ENCODE measurements at regions not wholly inside any gene's neighbourhood (a gene's known extent, or its start where the extent isn't known, plus 50 kb on each side); places are given as distances from the start of the nearest gene placed in this dataset.

DNA sequence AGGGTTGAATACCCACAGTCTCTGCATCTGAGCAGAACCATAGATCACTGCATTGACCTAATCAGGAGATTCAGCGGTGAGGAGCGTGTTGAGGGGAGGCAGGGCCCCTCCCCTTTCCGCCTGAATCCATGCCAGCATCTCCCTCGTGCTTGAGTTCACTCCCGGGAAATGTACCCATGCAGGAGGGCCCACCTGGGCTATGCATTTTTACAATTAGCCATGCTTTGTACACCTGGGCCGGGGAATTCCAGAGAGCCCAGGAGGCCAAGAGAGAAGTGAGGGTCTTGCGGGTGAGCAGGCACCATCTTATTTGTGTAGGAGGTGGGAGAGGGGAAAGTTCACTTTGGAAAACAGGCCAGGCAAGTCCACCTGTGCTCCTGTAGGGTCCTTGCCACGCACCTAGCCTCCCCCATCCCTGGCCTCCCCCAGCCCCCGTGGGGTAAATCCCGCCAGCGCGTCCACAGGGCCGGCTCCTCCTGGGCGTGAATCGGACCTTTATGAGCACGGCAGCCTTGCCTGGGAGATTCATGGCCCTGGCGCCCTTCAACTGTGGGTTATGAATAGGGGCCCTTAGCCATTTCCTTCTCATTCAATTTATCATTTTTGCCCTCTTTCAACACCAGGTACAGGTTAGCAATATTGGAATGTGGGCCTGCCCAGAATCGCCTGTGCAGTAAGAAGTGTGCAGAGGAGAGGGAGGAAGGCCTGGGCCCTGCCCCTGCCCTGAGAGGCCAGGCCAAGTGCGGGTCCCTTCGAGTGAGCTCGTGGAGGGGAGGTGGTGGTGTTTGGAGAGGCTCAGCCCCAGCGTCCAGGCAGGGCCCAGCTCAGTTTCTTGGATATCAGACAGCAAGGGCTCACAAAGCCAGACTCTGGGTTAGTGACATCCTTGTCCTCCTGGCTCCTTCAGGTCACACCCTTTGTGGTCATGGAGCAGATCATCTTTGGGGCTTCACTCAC is 84.4 kb upstream of the ACTRT2 start:
- no peak for DNase-seq

DNA sequence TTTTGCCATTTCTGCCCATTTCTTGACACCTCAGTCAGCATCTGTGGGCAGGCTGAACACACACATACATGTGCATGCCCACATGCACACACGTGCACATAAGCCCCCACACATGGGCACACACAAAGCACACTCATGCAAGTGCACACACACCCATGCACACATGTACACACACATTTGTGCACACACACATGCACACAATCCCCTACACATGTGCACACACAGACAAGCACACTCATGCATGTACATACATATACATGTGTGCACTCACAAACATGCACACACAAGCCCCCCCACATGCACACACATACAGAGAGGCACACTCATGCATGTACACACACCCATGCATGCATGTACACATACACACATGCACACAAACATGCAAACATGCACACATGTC is 83.5 kb upstream of the ACTRT2 start:
- no peak for DNase-seq

DNA sequence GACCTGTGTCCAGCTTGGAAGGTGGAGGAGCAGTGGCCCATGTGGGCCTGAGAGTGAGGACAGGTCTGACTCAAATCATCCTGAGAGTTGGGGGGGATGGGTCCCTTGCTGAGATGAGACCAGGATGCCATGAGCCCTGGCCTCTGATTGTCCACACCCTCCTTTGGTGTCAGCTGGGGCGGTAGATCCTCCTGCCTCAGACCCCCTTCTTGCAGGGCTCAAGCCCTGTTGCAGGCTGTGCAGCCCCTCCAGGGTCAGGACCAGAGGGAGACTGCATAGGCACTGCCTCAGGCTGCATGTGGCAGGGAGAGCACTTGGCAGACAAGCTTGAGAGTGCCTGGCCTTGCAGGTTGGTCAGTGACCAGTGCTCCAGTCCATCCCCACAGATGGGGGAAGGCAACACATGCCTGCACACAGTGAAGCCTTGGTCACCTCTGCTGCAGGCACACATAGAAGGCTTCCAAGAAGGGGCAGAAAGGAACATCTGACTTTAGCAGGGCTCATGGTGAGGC is 82.2 kb upstream of the ACTRT2 start:
- no peak for DNase-seq

DNA sequence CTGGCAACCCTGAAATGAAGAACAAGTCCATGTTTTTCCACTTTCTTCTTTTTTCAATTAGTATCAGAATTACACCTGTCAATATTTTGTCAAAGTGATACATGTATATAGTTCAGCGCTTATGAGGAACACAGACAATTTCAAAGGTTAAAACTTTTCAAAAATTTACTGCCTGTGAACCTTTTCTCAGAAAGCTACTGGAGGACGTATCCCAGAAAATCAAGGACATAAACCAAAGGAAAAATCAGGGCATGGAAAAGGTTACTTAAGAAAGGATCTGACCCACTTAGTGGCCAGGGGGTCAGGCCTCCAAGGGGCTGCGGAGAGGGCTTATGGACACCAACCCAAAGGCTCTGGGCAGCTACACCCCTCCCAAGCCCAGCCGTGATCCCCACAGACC is 81.1 kb upstream of the ACTRT2 start:
- DNase-seq: no peak

DNA sequence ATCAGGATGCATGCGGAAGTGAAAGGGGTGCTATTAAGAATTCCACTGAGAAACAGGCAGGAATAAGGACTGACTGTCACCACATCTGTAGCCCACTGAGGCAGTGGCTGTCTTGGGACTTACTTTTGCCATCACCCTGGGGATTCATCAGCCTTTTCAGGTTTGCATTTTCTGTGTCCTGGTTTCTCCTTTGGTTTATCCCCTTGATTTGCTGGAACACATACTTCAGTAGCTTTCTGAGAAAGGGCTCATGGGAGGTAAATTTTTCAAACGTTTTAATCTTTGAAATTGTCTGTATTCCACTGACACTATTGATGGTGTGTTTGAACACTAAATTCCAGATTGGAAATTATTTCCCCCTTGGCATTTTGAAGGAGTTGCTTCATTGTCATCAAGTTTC is 80.2 kb upstream of the ACTRT2 start:
- no peak for DNase-seq

DNA sequence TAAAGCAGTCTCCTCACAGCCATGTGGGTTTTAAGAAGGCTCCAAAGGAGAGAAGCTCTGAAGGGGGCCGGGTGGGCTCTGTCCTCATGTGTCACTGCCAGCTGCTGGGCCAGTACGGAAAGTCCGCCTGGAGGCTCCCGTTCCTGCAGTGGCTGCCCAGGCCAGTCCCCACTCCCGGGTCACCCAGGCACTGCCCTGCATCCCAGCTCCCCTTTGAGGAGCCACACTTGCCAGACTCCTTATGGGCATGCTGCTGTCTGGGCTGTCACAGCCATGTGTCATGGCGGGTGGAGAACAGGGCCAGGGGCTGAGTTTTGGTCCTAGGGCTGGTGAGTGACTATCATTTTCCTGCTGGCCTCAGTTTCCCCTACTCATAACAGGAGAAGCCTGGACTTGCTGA is 79.4 kb upstream of the ACTRT2 start:
- DNase-seq: no peak

DNA sequence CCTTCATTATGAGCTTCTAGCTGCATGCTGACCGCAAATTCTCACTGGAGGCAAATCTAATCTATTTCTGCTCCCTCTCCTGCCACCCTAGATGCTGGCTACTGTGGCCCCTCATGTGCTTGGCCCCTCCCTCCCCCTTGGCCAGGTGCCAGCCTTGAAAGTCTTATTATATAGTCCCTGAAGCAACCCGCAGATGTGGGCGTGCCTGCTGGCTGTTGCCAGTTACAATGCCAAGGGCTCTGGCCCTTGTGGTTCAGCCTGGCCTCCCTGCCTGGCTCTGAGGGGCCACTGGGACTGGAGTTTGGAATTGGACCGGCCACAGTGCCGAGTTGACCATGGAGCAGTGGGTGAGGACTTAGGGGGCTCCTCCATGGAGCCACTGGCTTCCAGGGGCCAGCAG is 78.9 kb upstream of the ACTRT2 start:
- no peak for DNase-seq

DNA sequence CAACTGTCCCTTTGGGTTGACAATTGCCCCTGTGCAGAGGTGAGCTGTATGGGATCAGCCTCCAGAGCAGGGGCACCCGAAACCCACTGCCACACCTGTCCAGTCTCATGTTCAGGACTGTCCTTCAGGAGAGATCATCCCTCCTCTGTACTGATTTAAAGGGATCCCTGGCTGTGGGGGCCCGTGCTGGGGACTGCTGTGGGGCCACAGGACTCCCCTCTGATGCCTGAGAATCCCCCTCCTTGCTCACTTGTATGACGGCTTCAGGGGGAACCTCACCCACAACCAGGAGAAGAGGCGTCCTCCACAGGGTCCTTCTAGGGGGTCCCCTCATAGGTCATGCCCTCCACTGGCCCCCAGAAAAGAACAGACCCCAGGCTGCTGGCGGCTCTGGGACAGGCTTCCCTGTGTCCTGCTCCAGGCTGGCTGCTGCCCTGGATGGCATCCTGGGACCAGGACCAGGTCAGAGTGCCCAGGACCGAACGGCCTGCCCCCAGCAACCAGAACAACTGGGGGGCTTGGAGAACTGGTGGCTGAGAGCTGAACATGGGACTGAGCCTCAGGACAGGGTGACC is 77.5 kb upstream of the ACTRT2 start:
- no peak for DNase-seq

DNA sequence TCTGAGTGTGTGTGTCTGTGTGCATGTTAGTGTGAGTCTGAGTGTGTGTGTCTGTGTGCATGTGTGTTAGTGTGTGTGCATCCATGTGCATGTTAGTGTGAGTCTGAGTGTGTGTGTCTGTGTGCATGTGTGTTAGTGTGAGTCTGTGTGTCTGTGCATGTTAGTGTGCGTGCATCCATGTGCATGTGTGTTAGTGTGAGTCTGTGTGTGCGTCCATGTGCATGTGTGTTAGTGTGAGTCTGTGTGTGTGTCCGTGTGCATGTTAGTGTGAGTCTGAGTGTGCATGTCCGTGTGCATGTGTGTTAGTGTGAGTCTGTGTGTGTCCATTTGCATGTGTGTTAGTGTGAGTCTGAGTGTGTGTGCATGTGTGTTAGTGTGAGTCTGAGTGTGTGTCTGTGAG is 76.6 kb upstream of the ACTRT2 start:
- DNase-seq: no peak

DNA sequence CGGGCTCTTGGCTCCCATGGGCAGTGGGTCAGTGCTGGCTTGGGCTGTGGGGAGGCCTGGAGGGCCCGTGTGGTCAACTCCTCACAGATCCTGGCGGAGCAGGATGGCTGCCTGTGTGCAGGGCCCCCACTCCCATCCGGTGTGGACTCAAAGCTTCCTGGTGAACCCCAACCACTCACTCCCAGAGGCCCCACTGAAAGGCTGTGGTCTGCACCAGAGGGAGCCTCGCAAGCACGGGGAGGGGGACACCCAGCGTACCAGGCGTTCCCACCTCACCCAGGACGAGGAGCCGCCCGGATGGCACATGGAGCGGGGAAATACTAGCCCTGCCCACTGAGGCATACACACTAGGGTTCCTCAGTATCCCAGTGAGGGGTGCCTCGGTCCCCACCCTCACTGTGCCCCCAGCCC is 75.4 kb upstream of the ACTRT2 start:
- DNase-seq: no peak

DNA sequence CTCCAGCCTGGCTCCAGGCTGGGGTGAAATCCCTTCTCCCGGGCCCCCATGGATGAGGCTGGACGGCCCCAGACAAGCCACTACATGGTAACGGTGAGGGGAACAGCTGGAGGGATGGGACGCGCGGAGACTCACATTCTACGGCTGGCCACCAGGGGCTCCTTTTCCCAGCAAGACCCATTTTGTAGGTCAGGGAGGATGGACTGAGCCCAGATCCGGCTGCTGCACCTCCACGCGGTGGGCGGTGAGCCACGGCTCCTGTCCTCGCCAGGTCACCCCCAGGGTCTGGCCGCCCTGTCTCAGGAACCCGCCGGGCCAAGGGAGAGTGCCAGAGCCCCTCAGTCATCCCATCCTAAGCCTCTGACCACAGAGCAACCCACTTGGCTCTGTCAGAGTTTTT is 75.0 kb upstream of the ACTRT2 start:
- no peak for DNase-seq

DNA sequence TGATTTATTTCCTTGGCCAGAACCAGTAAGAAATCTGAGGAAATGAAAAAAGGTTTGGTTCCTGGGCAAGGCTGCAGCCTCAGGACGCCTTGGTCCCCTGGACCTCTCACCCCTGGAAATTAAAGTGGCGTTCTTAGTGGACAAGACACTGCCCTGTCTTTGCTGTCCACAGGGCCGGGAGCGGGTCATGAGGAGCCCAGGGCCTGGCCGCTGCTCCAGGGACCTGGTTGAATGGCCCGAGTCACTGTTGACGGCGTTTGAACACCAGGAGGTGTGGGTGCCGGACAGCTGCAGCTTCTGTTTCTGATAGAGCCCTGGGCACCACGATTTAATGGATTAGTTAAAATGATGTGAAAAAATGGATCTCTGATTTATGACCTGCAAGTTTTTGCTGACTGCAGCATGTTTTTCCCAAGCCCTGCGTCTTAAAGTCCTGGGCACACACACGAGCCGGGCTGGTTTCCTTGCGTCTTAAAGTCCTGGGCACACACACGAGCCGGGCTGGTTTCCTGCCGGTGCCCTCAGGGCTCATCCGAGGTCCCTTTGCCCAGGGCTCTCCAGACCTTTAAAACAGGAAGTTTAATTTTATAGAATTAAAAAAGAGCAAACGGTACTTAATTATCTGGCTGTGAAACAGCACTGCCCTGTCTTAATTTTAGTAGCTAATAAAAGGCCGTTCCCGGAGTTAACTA is 74.1 kb upstream of the ACTRT2 start:
- DNase-seq: no peak

DNA sequence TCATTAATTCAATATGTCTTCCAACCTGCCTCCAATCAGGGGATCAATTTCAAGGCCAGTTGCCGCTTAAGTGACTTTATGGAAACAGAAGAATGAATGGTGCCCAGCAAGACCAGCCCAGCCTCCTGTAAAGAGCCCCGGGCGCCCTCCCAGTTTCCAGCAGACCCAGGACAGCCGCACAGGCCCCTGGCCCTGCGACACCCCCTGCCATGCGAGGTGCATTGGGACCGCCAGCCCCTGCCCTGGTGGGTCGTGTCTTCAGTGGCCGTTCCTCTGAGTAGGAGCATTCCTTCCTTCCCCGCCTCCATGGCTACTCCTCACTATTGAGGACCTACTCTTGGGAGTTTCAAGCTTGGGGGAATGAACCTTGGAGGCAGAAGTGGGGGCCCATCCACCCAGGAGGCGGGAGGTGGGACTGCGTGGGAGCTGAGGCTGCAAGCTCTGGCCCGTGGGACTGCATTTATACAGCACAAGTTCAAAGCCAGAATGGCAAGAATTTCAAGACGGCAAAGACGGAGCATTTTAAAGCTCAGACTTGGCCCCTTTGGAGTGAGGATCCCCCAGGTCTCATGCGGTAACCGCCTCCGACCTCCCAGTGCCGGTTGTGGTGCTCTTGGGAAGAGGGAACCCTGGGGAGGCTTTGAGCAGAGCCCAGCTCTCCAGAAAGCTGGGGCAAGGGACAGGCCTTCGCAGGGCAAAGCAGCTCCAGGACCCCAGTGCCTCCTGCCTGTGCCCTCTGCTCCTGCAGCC is 73.1 kb upstream of the ACTRT2 start:
- DNase-seq: no peak

DNA sequence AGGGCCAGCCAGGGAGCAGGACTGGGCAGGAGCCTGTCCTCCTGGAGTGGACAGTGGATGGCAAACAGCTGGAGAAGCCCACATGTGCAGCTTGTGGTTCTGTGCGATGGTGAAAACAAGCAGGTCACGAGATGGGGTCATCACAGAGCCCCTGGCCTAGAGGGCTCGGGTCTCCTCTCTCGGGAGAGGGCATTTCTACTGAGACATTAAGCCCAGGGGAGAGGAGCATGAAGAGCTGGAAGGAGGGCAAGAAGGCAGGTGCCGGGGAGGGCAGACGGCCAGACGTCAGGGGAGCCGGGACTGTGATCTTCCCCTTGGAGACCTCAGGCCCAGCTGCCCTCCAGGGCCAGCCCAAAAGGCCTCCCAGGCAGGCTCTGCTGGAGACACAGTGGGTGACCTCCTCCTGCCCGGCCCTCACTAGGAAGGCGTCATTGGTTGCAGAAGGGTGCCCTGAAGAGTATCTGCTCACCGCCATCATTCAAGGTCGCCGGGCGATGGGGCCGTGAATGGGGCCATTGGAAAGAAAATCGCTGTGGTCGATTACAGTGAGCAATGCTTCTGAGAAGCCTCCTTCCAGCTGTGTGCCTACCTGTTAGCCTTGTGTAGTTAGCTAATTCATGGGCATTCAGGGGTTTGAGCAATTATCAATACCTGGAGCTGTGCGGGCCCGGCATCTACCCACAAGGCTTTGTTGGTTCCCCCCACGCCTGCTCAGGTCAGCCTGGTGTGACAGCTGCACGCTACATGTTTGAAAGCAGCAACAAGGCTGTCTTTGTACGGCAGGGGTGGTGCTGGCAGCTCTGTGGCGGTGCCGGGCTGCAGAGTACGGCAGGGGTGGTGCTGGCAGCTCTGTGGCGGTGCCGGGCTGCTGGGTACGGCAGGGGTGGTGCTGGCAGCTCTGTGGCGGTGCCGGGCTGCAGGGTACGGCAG is 72.3 kb upstream of the ACTRT2 start:
- no peak for DNase-seq

DNA sequence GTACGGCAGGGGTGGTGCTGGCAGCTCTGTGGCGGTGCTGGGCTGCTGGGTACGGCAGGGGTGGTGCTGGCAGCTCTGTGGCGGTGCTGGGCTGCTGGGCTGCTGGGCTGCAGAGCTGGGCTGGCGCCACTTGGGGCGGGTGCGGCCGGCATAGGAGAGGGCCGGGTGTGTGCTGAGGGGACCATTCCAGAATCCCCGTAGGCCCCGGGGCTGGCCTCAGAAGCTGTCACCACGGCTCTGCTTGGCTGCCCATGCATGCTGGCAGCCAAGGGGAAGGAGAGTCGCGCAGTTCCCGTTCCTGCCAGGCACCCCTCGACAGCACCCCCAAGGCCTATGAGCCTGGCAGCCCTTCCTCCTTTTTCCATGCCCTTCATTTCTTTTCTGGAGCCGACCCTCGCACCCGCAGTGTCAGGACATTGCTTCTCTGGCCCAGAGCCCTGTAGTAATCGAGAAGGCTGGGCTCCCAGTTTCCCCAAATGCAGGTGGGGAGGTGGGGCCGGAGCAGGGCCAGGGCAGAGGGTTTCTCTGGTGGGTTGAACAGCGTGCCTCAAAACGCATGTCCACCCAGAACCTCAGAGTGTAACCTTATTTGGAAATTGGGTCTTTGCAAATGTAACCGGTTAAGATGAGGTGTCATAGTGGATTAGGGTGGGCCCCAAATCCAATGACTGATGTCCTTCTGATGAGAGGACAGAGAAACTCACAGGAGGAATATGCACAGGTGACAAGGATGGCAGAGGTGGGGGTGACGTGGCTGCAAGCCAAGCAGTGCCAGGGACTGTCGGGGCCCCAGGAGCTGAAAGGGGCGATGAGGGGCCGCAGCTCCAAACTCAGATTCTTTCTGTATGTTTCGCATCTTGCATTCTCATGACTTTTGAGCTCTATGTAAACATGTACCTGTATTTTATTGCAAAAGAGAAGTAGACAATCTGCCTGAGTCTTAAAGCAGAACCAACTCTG is 71.0 kb upstream of the ACTRT2 start:
- no peak for DNase-seq

DNA sequence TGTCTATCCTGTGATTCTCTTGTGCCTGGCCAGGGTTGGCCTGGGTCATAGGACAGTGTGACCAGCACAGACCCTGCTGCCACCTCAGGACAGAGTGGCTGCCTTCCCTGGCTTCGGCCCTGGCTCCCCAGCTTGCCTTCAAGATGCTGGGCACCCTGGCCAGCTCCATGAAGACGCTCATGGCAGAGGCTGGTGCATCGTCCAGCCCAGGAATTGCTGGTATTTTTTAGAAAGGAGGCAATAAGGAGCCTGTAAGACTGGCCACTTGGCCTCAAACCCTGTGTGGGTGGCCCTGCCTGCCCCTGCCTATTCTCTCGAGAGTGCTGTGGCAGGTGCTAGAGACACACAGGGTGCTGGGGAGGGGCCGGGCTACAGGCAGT is 70.4 kb upstream of the ACTRT2 start:
- no peak for DNase-seq

DNA sequence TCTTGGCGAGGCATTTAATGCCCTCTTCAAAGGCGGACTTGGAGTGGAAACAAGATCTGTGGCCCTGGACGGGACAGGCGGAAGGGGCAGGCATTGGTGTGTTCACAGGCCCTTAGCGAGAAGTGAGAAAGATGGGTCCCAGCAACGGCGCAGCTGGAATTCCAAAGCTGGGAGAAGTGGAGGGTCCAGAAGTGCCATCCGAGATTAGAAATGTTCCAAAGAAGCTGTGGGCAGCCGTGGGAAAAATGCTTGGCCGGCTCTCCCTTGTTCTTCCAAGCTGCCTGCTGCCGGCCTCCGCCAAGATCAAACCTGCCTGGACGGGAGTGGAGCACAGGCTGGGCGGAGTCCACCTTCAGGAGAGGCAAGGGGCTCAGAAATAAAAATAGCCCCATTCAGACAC is 69.4 kb upstream of the ACTRT2 start:
- DNase-seq: no peak

DNA sequence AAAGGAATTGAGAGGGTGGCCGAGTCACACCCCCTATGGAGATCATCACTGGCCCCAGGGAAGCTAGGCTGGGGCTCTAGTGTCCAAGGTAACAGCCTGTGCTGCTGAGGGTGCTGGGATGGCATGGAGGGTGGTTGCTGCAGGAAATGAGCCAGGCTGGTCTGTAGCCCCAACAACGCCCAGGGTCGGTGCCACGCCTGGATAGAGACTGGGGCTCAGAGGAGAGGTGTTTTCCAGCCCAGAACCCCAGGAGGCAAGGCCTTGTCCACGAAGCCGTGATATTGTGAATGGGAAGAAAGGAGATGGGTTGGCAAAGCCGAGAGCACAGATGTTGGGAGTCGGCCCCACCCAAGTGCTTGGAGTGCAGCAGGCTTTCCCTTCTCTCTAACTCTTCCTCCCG is 68.9 kb upstream of the ACTRT2 start:
- DNase-seq: no peak

DNA sequence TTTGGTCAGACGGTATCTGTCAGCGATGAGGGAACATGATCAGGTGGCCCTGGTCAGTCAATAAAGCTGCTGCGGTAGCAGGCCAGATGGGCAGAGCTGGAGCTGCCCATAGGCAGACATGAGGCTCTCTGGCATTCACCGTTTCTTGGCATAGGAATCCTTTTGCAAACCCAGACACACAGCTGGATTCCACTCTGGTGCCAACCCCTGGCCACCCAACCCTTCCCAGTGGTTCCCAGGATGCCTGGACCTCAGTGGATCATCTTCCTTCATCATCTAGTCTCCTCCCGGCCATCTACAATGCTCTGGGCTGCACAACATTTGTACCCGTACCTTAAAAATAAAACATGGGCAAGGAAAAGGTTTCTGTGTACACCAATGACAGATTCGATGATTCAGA is 68.3 kb upstream of the ACTRT2 start:
- no peak for DNase-seq

DNA sequence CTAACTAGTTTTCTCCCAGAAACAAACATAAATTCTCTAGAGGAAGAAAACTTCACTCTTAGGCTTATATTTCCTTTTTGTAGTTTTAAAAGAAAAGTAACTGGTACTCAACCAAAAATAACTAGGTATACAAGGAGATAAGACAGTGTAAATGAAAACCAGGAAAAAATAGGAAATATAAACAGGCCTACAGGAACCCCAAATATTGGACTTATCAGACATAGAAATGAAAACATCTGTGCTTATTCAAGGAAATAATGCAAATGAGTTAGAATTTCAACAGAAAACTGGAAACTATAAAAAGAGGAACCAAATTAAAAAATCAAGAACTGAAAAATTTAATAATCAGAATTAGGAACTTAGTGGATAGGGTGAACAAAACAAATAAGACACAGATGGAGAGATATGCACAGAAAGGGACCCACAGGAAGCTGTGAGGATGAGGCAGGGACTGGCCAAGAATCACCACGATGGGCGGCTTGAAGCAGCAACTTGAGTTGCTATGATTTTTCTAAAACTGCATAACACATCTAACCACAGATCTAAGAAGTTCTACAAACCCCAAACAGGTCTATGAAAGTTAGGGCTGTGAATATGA is 67.5 kb upstream of the ACTRT2 start:
- no peak for DNase-seq

Measured in NCI-H1092 treated with DMSO at 0.1 percent for 48 hours (cell line).